H1 (cell line): ENCODE measurements at regions not wholly inside any gene's neighbourhood (a gene's known extent, or its start where the extent isn't known, plus 50 kb on each side); places are given as distances from the start of the nearest gene placed in this dataset.
"Not testable (repeated sequence)": the region's sequence is repeated elsewhere in the genome, so short reads cannot be mapped to it uniquely, and the experiment has no call there.

ENCODE experiments used
- CTCF ChIA-PET: fragments of 300-600 bp; sonication (Branson Sonifier 250); formaldehyde crosslinking; loops from one replicate; lab custom pipeline; 2021; ENCODE audit not compliant: partially characterized antibody; lab: Charles Lee
- POLR2A ChIA-PET: fragments of 300-600 bp; sonication (Branson Sonifier 250); formaldehyde crosslinking; loops from one replicate; lab custom pipeline; 2021; ENCODE audit warnings: inconsistent platforms; ENCODE audit not compliant: partially characterized antibody; lab: Charles Lee
- DNase-seq, 2 experiments: peaks; one replicate each; pipeline versions ENCODE4 v3.0.0 to v3.0.0-alpha.2; 2010 to 2022; ENCODE audit warnings: low spot score in 2 of 2, low read depth in 1 of 2, mixed read lengths in 1 of 2
- FAIRE-seq: peaks from 2 replicates; lab custom pipeline; 2011; peaks lifted over from hg19 to GRCh38; lab: Jason Lieb, UNC
- H2AFZ ChIP-seq: 2 replicates; pipeline ENCODE4 v1.8.1; 2012; ENCODE audit warnings: low read length, inconsistent platforms
- H2AK5ac ChIP-seq: 2 replicates; pipeline ENCODE4 v1.6.1; 2013; ENCODE audit warnings: low read depth, low read length
- H2BK120ac ChIP-seq: replicated peaks from 2 replicates; pipeline ENCODE3; 2013; ENCODE audit warnings: low read depth, low read length, inconsistent platforms
- H2BK12ac ChIP-seq: 2 replicates; pipeline ENCODE4 v1.6.1; 2013; ENCODE audit warnings: low read depth, low read length
- H2BK15ac ChIP-seq: 2 replicates; pipeline ENCODE4 v1.6.1; 2013; ENCODE audit warnings: low read length
- H2BK20ac ChIP-seq: 2 replicates; pipeline ENCODE4 v1.6.1; 2013; ENCODE audit warnings: low read length
- H2BK5ac ChIP-seq: 2 replicates; pipeline ENCODE4 v1.6.1; 2013; ENCODE audit warnings: low read depth, low read length
- H3K14ac ChIP-seq: 2 replicates; pipeline ENCODE4 v1.6.1; 2013; ENCODE audit warnings: inconsistent platforms; ENCODE audit not compliant: insufficient read length
- H3K18ac ChIP-seq: 2 replicates; pipeline ENCODE4 v1.6.1; 2013; ENCODE audit warnings: low read length; ENCODE audit errors: extremely low read depth
- H3K23ac ChIP-seq: 2 replicates; pipeline ENCODE4 v1.6.1; 2013; ENCODE audit warnings: inconsistent platforms; ENCODE audit not compliant: insufficient read length
- H3K23me2 ChIP-seq: 2 replicates; pipeline ENCODE4 v1.6.1; 2013; ENCODE audit warnings: low read depth, low read length
- H3K27ac ChIP-seq: 2 replicates; pipeline ENCODE4 v1.6.1; 2011; ENCODE audit warnings: low read depth, low read length, inconsistent platforms
- H3K27me3 ChIP-seq, 4 experiments: replicated peaks in 1 of 4; 1 replicate in 1 of 4; 2 replicates in 3 of 4; pipeline versions ENCODE4 v1.6.1 to v1.8.1; 2011 to 2013; ENCODE audit warnings: low read length in 3 of 4, mild to moderate bottlenecking in 3 of 4, inconsistent platforms in 2 of 4, mixed read lengths in 2 of 4, moderate library complexity in 1 of 4; ENCODE audit not compliant: control insufficient read depth in 3 of 4, insufficient read depth in 3 of 4; ENCODE audit errors: extremely low read depth in 1 of 4
- H3K36me3 ChIP-seq, 4 experiments: 2 replicates each; pipeline versions ENCODE4 v1.6.1 to v1.8.1; 2011 to 2013; ENCODE audit warnings: mild to moderate bottlenecking in 4 of 4, low read length in 3 of 4, moderate library complexity in 2 of 4, control low read depth in 1 of 4, inconsistent platforms in 1 of 4; ENCODE audit not compliant: insufficient read depth in 4 of 4, control insufficient read depth in 2 of 4
- H3K4ac ChIP-seq: replicated peaks from 2 replicates; pipeline ENCODE3; 2013; ENCODE audit warnings: low read length, low read depth, mixed read lengths, inconsistent platforms; ENCODE audit not compliant: insufficient read length
- H3K4me1 ChIP-seq, 4 experiments: replicated peaks in 1 of 4; 1 replicate in 1 of 4; 2 replicates in 3 of 4; pipeline versions ENCODE4 v1.6.1 to v1.8.1; 2011 to 2013; ENCODE audit warnings: low read length in 3 of 4, inconsistent platforms in 2 of 4, mixed read lengths in 1 of 4; ENCODE audit not compliant: insufficient read depth in 4 of 4, control insufficient read depth in 3 of 4
- H3K4me2 ChIP-seq, 2 experiments: 2 replicates each; pipeline versions ENCODE4 v1.6.1 to v1.8.1; 2011 to 2013; ENCODE audit warnings: low read depth in 2 of 2, low read length in 2 of 2, control low read depth in 1 of 2, inconsistent platforms in 1 of 2, mild to moderate bottlenecking in 1 of 2; ENCODE audit not compliant: insufficient read depth in 1 of 2
- H3K4me3 ChIP-seq, 4 experiments: fragments of 200-600, 300-600 bp in 1 of 4; sonication (generic), shearing (Covaris generic), sonication (Bioruptor Twin) in 1 of 4; 2 replicates each; pipeline versions ENCODE4 v1.5.1 to v1.8.1; 2011 to 2016; ENCODE audit warnings: low read length in 4 of 4, low read depth in 3 of 4, control low read depth in 2 of 4, inconsistent platforms in 2 of 4, mild to moderate bottlenecking in 2 of 4, mixed read lengths in 1 of 4, moderate library complexity in 1 of 4; ENCODE audit not compliant: insufficient read depth in 2 of 4; ENCODE audit errors: extremely low read depth in 1 of 4
- H3K56ac ChIP-seq: replicated peaks from 2 replicates; pipeline ENCODE3; 2013; ENCODE audit warnings: low read depth, mild to moderate bottlenecking, mixed read lengths, low read length, inconsistent platforms; ENCODE audit not compliant: insufficient read length
- H3K79me1 ChIP-seq: 2 replicates; pipeline ENCODE4 v1.6.1; 2013; ENCODE audit warnings: low read depth, low read length, control low read depth
- H3K79me2 ChIP-seq, 2 experiments: 2 replicates each; pipeline versions ENCODE4 v1.6.1 to v1.8.1; 2012 to 2013; ENCODE audit warnings: low read length in 2 of 2, mild to moderate bottlenecking in 2 of 2, inconsistent platforms in 1 of 2; ENCODE audit not compliant: insufficient read depth in 2 of 2, control insufficient read depth in 1 of 2
- H3K9ac ChIP-seq, 4 experiments: replicated peaks in 1 of 4; 1 replicate in 1 of 4; 2 replicates in 3 of 4; pipeline versions ENCODE4 v1.6.1 to v1.8.1; 2011 to 2013; ENCODE audit warnings: low read depth in 3 of 4, low read length in 3 of 4, control low read depth in 2 of 4, mild to moderate bottlenecking in 2 of 4, moderate library complexity in 2 of 4, inconsistent platforms in 1 of 4; ENCODE audit errors: extremely low read depth in 1 of 4
- H3K9me3 ChIP-seq, 2 experiments: 2 replicates each; pipeline versions ENCODE4 v1.6.1 to v1.8.1; 2012 to 2013; ENCODE audit warnings: mild to moderate bottlenecking in 2 of 2, moderate library complexity in 2 of 2, control low read depth in 1 of 2, inconsistent platforms in 1 of 2, low read depth in 1 of 2, low read length in 1 of 2, mixed read lengths in 1 of 2; ENCODE audit not compliant: insufficient read depth in 2 of 2
- H4K20me1 ChIP-seq, 2 experiments: replicated peaks in 1 of 2; 2 replicates each; pipeline versions ENCODE3 to v1.8.1; 2011 to 2013; ENCODE audit warnings: inconsistent platforms in 2 of 2, low read length in 2 of 2, mild to moderate bottlenecking in 1 of 2; ENCODE audit not compliant: insufficient read depth in 2 of 2, control insufficient read depth in 1 of 2
- H4K5ac ChIP-seq: 2 replicates; pipeline ENCODE4 v1.6.1; 2013; ENCODE audit warnings: low read length, low read depth, mixed read lengths, inconsistent platforms; ENCODE audit not compliant: insufficient read length
- H4K8ac ChIP-seq: 2 replicates; pipeline ENCODE4 v1.8.0; 2013; ENCODE audit warnings: mild to moderate bottlenecking, moderate library complexity, low read length, inconsistent platforms; ENCODE audit not compliant: insufficient read depth; ENCODE audit errors: extremely low read depth
- H4K91ac ChIP-seq: replicated peaks from 2 replicates; pipeline ENCODE3; 2013; ENCODE audit warnings: low read length, mixed read lengths, inconsistent platforms; ENCODE audit not compliant: insufficient read length
- KDM4A ChIP-seq: IDR thresholded peaks from one replicate; pipeline ENCODE4 v1.7.1; 2012; ENCODE audit warnings: low read depth, mild to moderate bottlenecking, moderate library complexity, low read length, inconsistent platforms; ENCODE audit not compliant: severe bottlenecking
- SUZ12 ChIP-seq: fragments of 200-600 bp; sonication (generic); IDR thresholded peaks from 2 replicates; pipeline ENCODE4 v1.6.1; 2012; ENCODE audit warnings: mild to moderate bottlenecking, inconsistent platforms, low read length, moderate library complexity, mixed read lengths
- WGBS, 2 experiments: shearing (Covaris generic) in 1 of 2; methylation state at CpG; one replicate each; pipeline versions ENCODE4 v1.1.6 to v1.1.7; 2013 to 2015; ENCODE audit warnings: low lambda C conversion rate in 2 of 2, mixed read lengths in 2 of 2, inconsistent platforms in 1 of 2, low coverage in 1 of 2, missing lambda C conversion rate in 1 of 2; ENCODE audit not compliant: insufficient replicate concordance in 2 of 2, insufficient coverage in 1 of 2, insufficient read length in 1 of 2; ENCODE audit errors: extremely low coverage in 1 of 2, missing lambda C conversion rate in 1 of 2; 5-methylcytosine and 5-hydroxymethylcytosine counted together
- TF ChIP-seq, protein P1 (sequence below), 3 experiments: IDR thresholded peaks; 1 replicate in 2 of 3; 2 replicates in 1 of 3; pipeline versions ENCODE4 v1.5.1 to v1.6.1; 2011; ENCODE audit warnings: low read length in 3 of 3, mild to moderate bottlenecking in 3 of 3, inconsistent platforms in 2 of 3, low read depth in 1 of 3, moderate library complexity in 1 of 3; ENCODE audit not compliant: insufficient read depth in 1 of 3; ENCODE audit errors: control extremely low read depth in 1 of 3

DNA sequence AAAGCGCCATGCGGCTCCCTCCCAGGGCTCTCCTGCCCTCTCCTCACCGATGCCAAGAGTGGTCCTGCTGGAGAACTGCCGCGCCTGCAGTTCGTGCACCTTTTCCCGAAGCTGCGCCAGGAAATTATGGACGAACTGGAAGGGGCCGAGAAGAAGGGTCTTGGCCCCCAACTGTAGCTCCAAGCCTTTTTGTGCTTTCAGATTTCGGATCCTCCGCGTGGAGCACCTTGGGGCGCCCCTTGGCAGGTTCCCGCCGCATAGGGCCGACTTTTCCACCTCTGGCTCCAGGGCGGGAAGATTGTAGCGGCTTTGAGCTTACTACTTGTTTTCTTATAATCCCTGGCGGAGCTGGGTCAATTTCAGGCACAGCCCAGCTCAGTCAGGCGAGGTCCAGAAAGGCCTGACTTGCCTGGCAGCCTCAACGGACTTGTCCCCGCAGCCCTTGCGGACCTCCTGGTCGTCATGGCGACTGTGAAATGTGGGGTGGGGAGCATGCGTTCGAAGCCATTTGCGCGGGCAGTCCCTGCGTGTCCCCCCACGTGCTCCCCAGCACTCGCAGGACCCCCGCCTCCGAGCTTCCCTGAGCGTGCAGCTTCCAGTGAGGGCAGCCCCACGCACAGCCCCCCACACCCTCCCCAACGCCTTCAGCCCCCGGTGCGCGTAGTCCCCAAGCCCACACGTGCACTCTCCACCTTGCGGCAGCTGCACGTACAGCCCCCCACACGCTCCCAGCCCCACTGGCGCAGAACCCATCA is 129.9 kb downstream of the KBTBD2 start (continued):
- TF ChIP-seq, protein P1, sequence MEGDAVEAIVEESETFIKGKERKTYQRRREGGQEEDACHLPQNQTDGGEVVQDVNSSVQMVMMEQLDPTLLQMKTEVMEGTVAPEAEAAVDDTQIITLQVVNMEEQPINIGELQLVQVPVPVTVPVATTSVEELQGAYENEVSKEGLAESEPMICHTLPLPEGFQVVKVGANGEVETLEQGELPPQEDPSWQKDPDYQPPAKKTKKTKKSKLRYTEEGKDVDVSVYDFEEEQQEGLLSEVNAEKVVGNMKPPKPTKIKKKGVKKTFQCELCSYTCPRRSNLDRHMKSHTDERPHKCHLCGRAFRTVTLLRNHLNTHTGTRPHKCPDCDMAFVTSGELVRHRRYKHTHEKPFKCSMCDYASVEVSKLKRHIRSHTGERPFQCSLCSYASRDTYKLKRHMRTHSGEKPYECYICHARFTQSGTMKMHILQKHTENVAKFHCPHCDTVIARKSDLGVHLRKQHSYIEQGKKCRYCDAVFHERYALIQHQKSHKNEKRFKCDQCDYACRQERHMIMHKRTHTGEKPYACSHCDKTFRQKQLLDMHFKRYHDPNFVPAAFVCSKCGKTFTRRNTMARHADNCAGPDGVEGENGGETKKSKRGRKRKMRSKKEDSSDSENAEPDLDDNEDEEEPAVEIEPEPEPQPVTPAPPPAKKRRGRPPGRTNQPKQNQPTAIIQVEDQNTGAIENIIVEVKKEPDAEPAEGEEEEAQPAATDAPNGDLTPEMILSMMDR (IDR thresholded peaks at IDR 0.05; ENCODE audit: control extremely low read depth in 1 of 3, insufficient read depth in 1 of 3, low read depth in 1 of 3, low read length in 3 of 3) = peak in 1 of 3 experiments; percentile 24; a peak in 1 of 4 replicates
- peak; percentile 58 for TF ChIP-seq KDM4A
- TF ChIP-seq SUZ12 = peak; percentile 52

DNA sequence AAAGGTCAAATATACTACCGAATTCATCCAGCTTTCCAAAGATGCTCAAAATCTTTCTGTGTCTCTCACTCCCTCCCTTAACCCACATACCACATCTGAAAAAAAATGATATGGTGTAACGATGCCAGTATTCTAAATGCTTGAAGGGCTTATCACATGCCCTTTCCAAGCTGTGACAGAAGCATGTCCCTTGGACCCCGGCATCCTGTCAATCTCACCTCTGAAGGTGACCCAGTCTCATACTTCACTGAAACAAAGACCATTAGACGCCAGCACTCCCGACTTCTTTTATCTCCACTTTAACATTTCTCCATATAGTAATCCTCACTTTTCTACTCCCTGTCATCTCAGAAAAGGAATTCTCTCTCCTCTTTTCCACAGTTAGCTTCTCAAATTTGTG is 130.8 kb downstream of the KBTBD2 start:
- H2BK12ac ChIP-seq, H3K79me1 ChIP-seq, H3K79me2 ChIP-seq, H3K9ac ChIP-seq, H3K14ac ChIP-seq, H4K8ac ChIP-seq, H2AK5ac ChIP-seq, H3K9me3 ChIP-seq, H3K4ac ChIP-seq, H3K4me3 ChIP-seq, H4K5ac ChIP-seq, H3K4me1 ChIP-seq, H3K56ac ChIP-seq, FAIRE-seq, DNase-seq, H2BK20ac ChIP-seq, H2BK15ac ChIP-seq, H2AFZ ChIP-seq, H3K36me3 ChIP-seq, H4K91ac ChIP-seq, H3K23ac ChIP-seq, H2BK120ac ChIP-seq, H3K18ac ChIP-seq, H3K27ac ChIP-seq, H3K23me2 ChIP-seq, H2BK5ac ChIP-seq, POLR2A ChIA-PET, H4K20me1 ChIP-seq: not testable (repeated sequence)
- H3K27me3 ChIP-seq = peaks cover 16 to 28% (median 26%) of the 10 kb centered on the region in 4 experiments
- CTCF ChIA-PET = interaction anchor here (1.1 kb wide), 1 partner anchor 348 kb away, joined by 3 read pairs; the partner anchor contains the start of gene RP9
- WGBS, 2 experiments = 92% methylated on average over 5 of the region's 5 CpGs; no CpG with 5 or more reads in 1 of the 2 experiments
- peak overlapping the region in 1 of 2 experiments; percentile 80; a peak in 1 of 4 replicates for H3K4me2 ChIP-seq
